ENCODE measurements at regions not wholly inside any gene's neighbourhood (a gene's known extent, or its start where the extent isn't known, plus 50 kb on each side); places are given as distances from the start of the nearest gene placed in this dataset.
"Not testable (repeated sequence)": the region's sequence is repeated elsewhere in the genome, so short reads cannot be mapped to it uniquely, and the experiment has no call there.

DNA sequence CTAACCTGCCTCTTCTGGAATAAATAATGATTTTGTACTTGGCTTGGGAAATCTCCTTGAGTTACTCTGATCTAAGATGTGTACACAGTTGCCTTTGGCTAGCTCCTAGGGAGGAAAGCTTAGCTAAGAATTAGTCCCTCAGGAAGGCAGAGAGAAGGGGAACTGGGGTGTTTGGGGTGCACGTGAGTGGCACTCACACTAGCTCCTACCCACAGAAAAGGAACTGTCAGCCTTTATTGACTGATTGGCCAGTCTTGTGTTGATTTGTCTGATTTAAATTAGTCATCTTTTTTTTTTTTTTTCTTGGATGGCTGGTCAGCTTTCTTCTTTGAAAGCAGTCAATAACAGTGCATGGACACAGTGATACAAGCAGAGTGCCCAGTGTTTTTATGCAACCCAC lies 107.7 kb downstream of the DMRT2 start:
- DNase-seq (ENCODE audit: insufficient read length): no peak
- no peak for TF ChIP-seq TAF1 (IDR thresholded peaks at IDR 0.05; ENCODE audit: borderline replicate concordance, low read depth, low read length)
- TF ChIP-seq POLR2A (IDR thresholded peaks at IDR 0.05; ENCODE audit: low read depth, low read length): no peak
- TF ChIP-seq POLR2AphosphoS5 (IDR thresholded peaks at IDR 0.05; ENCODE audit: low read depth, low read length): no peak
- FAIRE-seq: no peak

DNA sequence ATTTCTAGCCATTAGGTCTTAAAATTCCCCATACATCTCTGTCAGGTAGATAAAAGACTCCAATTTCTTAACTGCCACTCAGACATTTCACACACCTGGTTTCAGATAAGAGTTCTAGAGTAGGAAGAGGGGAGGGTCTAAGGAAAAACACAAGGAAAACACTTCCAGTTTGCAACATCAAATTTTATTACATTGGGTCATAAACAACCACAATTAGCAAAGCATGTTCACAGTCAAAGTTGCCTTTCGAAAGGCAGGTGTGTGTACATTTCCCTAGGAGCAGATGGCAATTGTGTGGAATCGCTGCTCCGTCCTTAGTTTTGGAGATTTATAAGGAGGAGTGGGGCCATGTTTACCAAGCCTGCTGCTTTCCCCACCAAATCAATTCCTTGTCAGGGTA lies 120.8 kb downstream of the DMRT2 start:
- DNase-seq (ENCODE audit: insufficient read length): no peak
- no peak for FAIRE-seq
- TF ChIP-seq POLR2A (IDR thresholded peaks at IDR 0.05; ENCODE audit: low read depth, low read length): no peak
- no peak for TF ChIP-seq TAF1 (IDR thresholded peaks at IDR 0.05; ENCODE audit: borderline replicate concordance, low read depth, low read length)
- TF ChIP-seq POLR2AphosphoS5 (IDR thresholded peaks at IDR 0.05; ENCODE audit: low read depth, low read length): no peak

DNA sequence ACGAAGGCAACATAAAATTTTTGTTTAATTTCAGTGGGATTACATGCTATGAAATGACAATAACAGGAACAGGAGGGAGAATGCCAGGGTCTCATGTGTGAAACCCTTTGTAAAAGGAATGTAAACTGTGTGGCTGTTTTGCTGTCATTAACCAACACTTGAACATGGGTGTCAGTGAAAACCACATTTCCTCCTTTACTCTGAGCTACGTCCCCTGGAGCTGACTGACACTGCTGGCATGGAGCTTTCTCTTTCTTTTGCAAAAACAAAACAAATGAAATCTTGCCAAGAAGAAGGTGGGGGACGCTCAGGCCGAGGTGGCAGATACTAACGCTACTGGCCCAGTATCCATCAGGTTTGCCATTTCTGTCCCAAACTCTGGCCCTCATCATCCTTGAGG lies 121.4 kb downstream of the DMRT2 start:
- FAIRE-seq: no peak
- no peak for TF ChIP-seq TAF1 (IDR thresholded peaks at IDR 0.05; ENCODE audit: borderline replicate concordance, low read depth, low read length)
- TF ChIP-seq POLR2AphosphoS5 (IDR thresholded peaks at IDR 0.05; ENCODE audit: low read depth, low read length): no peak
- TF ChIP-seq POLR2A (IDR thresholded peaks at IDR 0.05; ENCODE audit: low read depth, low read length): no peak
- DNase-seq (ENCODE audit: insufficient read length): no peak

DNA sequence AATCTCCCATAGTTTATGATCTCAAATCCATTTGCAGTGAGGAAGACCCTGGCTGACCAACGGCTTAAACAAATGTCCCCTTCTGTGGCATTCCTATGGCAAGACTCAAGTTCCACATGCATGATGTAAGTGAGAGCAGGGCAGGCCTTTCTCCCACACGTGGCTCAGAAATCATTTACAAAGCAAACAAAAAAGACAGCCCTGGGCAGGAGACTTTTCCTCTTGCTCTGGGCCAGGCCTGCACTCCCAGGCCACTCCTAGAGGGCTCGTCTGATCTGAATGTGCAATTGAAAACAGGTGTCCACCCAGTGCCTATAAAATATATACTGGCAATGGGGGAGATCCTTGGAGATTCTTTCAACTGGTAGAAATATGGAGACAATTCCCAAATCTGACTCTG lies 123.1 kb downstream of the DMRT2 start:
- FAIRE-seq: no peak
- TF ChIP-seq TAF1 (IDR thresholded peaks at IDR 0.05; ENCODE audit: borderline replicate concordance, low read depth, low read length): no peak
- no peak for DNase-seq (ENCODE audit: insufficient read length)

DNA sequence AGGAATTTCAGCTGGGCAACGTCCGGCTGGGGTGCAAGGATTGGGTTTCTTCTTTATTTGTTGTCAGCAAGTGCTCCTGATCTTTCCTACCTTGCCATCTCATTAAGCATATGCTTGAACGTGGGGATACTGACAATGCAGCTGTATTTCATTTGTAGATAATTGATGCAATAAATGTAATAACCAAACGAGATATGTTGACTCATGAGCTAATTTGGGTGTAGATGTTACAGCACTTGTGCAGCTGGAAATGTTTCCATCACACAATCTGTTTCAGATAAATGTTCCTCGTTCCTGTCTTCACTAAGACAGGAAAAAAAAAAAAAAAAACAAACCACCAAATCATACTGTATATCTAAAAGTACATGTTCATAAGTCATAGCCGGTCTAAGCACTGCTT lies 123.8 kb downstream of the DMRT2 start:
- DNase-seq (ENCODE audit: insufficient read length) (no peak), FAIRE-seq (no peak)
- TF ChIP-seq TAF1 (IDR thresholded peaks at IDR 0.05; ENCODE audit: borderline replicate concordance, low read depth, low read length): no peak

DNA sequence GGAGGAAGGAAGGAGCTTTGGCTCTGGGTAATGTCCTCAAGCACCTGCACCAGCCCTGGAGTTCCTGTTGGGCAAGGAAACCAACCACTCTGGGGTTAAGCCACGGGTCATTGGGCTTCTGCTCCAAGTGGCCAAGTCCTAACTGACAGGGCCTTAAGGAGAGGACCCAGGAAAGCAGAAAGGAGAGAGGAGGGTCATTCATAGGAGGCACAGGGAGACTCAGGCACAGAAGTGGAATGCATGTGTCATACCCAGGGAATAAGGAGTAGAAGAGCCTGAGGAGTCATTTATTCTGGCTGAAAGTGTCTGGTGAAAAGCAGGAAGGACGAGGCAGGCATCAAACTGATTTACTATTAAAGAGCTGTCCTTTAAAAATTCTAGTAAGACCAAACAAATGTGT lies 129.2 kb downstream of the DMRT2 start:
- DNase-seq (ENCODE audit: insufficient read length) (no peak), FAIRE-seq (no peak)
- TF ChIP-seq POLR2AphosphoS5 (IDR thresholded peaks at IDR 0.05; ENCODE audit: low read depth, low read length) (no peak), POLR2A (IDR thresholded peaks at IDR 0.05; ENCODE audit: low read depth, low read length) (no peak), TAF1 (IDR thresholded peaks at IDR 0.05; ENCODE audit: borderline replicate concordance, low read depth, low read length) (no peak)

DNA sequence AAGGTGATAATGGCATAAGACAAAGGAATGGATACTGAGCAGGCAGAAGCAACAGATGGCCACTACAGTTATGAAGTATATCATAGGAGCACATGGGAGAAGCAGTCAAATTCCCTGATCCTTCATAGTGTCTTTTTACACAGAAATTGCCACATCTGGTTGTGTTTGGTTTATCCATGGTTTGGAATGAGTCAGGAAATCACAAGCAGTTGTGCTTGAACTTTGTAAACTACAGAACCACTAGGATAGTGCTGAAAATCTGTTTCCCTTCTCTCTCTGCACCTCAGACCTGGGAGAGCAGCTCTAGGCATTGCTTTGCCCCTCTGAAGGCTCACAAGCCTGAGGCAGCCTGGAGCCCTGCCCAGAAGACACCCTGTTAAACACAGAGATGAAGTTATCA lies 134.0 kb downstream of the DMRT2 start:
- FAIRE-seq: no peak
- DNase-seq (ENCODE audit: insufficient read length): no peak
- TF ChIP-seq POLR2A (IDR thresholded peaks at IDR 0.05; ENCODE audit: low read depth, low read length) (no peak), TAF1 (IDR thresholded peaks at IDR 0.05; ENCODE audit: borderline replicate concordance, low read depth, low read length) (no peak), POLR2AphosphoS5 (IDR thresholded peaks at IDR 0.05; ENCODE audit: low read depth, low read length) (no peak)

DNA sequence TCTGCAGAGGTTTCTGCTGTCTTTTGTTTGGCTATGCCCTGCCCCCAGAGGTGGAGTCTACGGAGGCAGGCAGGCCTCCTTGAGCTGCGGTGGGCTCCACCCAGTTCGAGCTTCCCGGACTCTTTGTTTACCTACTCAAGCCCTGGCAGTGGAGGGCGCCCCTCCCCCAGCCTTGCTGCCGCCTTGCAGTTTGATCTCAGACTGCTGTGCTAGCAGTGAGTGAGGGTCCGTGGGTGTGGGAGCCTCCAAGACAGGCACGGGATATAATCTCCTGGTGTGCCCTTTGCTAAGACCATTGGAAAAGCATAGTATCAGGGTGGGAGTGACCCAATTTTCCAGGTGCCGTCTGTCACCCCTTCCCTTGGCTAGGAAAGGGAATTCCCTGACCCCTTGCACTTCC lies 137.0 kb downstream of the DMRT2 start:
- not testable (repeated sequence) for DNase-seq (ENCODE audit: insufficient read length); FAIRE-seq

DNA sequence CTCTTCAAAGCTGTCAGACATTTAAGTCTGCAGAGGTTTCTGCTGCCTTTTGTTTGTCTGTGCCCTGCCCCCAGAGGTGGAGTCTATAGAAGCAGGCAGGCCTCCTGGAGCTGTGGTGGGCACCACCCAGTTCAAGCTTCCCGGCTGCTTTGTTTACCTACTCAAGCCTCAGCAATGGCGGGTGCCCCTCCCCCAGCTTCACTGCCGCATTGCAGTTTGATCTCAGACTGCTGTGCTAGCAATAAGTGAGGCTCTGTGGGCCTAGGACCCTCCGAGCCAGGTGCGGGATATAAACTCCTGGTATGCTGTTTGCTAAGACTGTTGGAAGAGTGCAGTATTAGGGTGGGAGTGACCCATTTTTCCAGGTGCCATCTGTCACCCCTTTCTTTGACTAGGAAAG lies 145.5 kb downstream of the DMRT2 start:
- not testable (repeated sequence) for FAIRE-seq; DNase-seq (ENCODE audit: insufficient read length)

DNA sequence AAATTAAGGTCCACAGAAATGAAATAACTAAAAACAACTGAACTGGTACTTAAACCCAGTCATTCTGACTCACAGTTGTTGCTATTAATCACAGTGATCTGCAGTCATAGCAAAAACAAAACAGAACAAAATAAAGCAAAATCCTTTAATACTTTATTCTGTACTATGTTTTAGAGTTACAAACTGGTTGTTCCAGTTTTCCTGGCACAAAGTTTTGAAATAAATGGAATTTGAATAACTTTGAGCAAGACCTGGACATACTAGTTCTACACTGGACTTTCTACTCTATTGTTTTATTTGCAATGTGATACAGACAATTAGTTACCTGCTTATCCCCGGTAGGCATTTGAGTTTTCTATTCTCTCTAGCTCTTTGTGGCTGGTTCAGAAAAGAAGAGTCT lies 147.9 kb downstream of the DMRT2 start:
- TF ChIP-seq TAF1 (IDR thresholded peaks at IDR 0.05; ENCODE audit: borderline replicate concordance, low read depth, low read length): no peak
- FAIRE-seq (no peak), DNase-seq (ENCODE audit: insufficient read length) (no peak)

DNA sequence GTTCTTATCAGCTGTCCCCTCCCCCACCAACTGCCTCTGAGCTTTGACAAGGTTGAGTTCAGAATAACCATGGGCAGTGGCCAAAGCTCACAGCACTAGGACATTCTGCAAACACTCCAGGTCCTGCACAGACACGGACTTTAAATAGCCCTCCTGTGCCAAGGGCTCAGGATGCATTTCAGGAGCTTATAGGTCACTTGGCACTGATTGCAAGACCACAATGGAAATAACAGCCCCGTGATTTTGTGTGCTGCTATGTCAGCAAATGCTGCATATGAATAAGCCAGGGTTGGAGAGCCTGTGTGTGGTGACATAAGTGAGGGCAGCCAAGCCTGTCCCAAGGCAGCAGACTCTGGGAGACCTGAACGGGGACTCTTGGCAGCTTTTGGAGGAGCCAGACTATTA lies 150.7 kb downstream of the DMRT2 start:
- DNase-seq (ENCODE audit: insufficient read length) (no peak), FAIRE-seq (no peak)
- TF ChIP-seq TAF1 (IDR thresholded peaks at IDR 0.05; ENCODE audit: borderline replicate concordance, low read depth, low read length): no peak
- no peak for TF ChIP-seq POLR2A (IDR thresholded peaks at IDR 0.05; ENCODE audit: low read depth, low read length)
- TF ChIP-seq POLR2AphosphoS5 (IDR thresholded peaks at IDR 0.05; ENCODE audit: low read depth, low read length): no peak

DNA sequence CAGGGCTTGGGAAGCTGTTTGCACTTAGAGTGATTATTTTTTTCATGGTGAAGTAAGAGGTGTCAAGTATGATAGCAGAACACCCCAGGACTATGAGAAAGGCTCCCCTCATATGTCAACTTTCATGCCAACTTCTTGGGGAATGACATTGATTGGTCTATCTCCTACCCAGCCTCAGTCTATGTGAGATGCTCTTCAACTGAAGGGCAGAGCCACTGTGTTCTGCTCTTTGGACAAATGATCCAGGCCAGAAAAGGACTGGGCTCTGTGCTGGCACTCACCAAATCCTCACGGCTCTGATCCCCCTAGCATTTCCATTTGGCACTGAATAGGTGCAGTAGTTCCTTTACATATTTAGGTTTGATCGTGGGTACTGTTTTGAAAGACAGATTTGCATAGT lies 151.1 kb downstream of the DMRT2 start:
- DNase-seq (ENCODE audit: insufficient read length) (no peak), FAIRE-seq (no peak)
- TF ChIP-seq POLR2AphosphoS5 (IDR thresholded peaks at IDR 0.05; ENCODE audit: low read depth, low read length) (no peak), TAF1 (IDR thresholded peaks at IDR 0.05; ENCODE audit: borderline replicate concordance, low read depth, low read length) (no peak), POLR2A (IDR thresholded peaks at IDR 0.05; ENCODE audit: low read depth, low read length) (no peak)

DNA sequence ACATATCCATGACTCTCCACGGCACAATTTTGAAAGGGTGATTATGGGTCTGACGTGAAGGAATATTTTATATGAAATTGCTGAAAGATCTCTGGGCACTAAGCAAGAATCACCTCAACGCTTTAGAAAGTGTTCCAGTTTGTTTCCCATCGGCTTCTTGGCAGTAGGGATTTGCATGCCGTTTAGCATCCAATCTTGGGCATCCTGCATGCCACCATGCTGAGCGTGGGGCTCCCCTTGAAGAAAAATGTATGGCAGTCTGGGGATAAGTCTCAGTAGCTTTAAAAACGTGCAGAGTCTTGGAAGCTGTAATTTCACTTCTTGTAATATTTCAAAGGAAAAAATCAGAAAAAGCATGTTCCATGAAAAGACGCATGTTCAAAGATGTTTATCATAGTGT lies 151.7 kb downstream of the DMRT2 start:
- FAIRE-seq (no peak), DNase-seq (ENCODE audit: insufficient read length) (no peak)
- TF ChIP-seq TAF1 (IDR thresholded peaks at IDR 0.05; ENCODE audit: borderline replicate concordance, low read depth, low read length): no peak
- no peak for TF ChIP-seq POLR2A (IDR thresholded peaks at IDR 0.05; ENCODE audit: low read depth, low read length)
- no peak for TF ChIP-seq POLR2AphosphoS5 (IDR thresholded peaks at IDR 0.05; ENCODE audit: low read depth, low read length)
